ENCODE measurements at regions not wholly inside any gene's neighbourhood (a gene's known extent, or its start where the extent isn't known, plus 50 kb on each side); places are given as distances from the start of the nearest gene placed in this dataset.

- no peak for TF ChIP-seq MAX (IDR thresholded peaks at IDR 0.05)
- TF ChIP-seq ASH2L (IDR thresholded peaks at IDR 0.05; ENCODE audit: low read length), result no peak
- no peak for TF ChIP-seq SUZ12 (IDR thresholded peaks at IDR 0.05; ENCODE audit: low read length)
- no peak for TF ChIP-seq BACH1 (IDR thresholded peaks at IDR 0.05; ENCODE audit: low read length)
- no peak for TF ChIP-seq CBX8 (IDR thresholded peaks at IDR 0.05; ENCODE audit: borderline replicate concordance, low read depth, low read length)
- no peak for TF ChIP-seq SIX5 (IDR thresholded peaks at IDR 0.05; ENCODE audit: low read depth, low read length)
Measured at GRCh38 chr2:762646-763045, 85.4 kb upstream of the TMEM18 start (continued).
